ENCODE measurements at regions not wholly inside any gene's neighbourhood (a gene's known extent, or its start where the extent isn't known, plus 50 kb on each side); places are given as distances from the start of the nearest gene placed in this dataset.

DNA sequence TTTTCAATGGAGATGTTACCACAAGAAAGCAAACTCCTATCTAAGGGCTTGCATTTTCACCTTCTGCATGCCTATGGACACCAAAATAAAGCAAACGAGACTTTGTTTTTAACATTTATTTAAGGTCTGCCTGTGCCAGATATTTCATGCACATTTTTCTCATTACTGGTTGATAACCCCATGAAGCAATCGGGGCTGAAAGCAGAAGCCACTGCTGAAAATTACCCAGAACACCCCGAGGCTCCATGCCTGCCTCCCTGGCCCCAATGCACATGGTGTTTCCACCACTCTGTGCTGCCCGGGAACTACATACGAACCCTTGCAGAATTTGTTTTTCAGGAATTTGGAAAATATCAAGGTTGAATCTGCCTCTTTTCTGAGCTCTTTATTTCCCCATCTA, 240.1 kb downstream of the NR2F1-AS1 start:
- no peaks in the 10 kb centered on the region for H3K9me3 ChIP-seq (ENCODE audit: control insufficient read depth, low read length)
- H3K36me3 ChIP-seq (ENCODE audit: control insufficient read depth, insufficient read depth, low read length), result no peaks in the 10 kb centered on the region
- no peaks in the 10 kb centered on the region for H3K4me1 ChIP-seq (ENCODE audit: control insufficient read depth, insufficient read depth, low read length, poor library complexity, severe bottlenecking)
- H3K27ac ChIP-seq (ENCODE audit: low read depth, low read length, severe bottlenecking), result no peak overlapping the region
- no peak overlapping the region for H3K4me3 ChIP-seq (ENCODE audit: extremely low read depth, insufficient read depth, low read length, poor library complexity, severe bottlenecking)
- WGBS, 2 experiments (ENCODE audit: insufficient coverage in 2 of 2), result 96 to 100% methylated on average over 4 to 5 of the region's 5 CpGs

DNA sequence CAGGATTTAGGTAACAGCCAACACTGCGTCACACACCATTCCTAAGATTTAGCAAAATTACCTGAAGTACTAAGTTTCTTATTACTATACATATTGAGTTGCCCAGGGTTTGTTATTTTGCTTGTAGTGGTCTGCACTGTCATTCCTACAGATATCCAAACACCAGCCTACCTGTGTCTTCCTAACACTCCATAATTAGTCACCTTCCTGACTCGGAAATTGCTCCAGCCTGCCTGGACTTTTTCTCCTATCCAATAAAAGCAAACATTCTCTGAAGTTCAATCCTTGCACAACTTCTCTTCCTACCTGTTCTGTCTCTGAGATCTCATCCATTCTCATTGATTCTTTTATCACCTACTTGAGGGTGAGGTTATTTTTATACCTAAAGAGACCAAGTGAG, 243.9 kb downstream of the NR2F1-AS1 start:
- H3K27ac ChIP-seq (ENCODE audit: low read depth, low read length, severe bottlenecking), result no peak overlapping the region
- WGBS, 2 experiments (ENCODE audit: insufficient coverage in 2 of 2), result 50 to 100% methylated on average over 1 of the region's 2 CpGs
- H3K4me3 ChIP-seq (ENCODE audit: extremely low read depth, insufficient read depth, low read length, poor library complexity, severe bottlenecking), result no peak overlapping the region
- no peaks in the 10 kb centered on the region for H3K9me3 ChIP-seq (ENCODE audit: control insufficient read depth, low read length)
- H3K36me3 ChIP-seq (ENCODE audit: control insufficient read depth, insufficient read depth, low read length), result no peaks in the 10 kb centered on the region
- no peaks in the 10 kb centered on the region for H3K4me1 ChIP-seq (ENCODE audit: control insufficient read depth, insufficient read depth, low read length, poor library complexity, severe bottlenecking)

DNA sequence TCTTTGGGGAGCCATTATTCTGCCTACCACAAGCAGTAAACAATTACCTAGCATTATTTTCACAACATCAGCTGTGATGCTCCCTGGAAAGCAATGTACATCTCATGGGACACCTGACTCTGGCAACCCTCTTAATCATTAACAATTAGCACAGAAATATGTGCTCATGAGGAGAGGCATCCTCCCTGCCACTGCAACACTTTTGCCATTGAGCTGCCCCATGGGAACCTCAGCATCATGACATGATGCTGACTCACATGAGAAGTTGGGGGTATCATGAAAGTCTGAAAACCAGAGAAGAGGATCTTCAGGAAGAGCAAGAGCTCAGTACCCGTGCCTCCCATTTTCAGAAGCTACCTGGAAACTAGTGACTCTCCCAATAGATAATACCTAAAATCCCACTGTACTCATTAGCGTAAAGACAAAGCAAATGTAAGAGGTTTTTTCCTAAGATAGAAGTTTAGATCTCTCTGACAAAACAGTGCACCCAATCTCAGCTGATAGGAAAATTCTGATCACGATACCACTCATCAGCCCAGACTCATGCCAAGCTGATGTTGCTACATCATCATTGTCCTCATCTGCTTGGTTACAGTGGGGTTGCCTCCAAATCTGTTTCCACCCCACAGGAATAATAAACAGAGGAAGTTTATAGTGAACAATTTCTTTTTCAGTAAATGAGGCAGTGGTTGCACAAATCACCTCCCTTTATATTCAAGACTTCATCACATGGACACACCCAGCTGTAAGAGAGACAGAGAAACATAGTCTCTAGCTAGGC, 244.5 kb downstream of the NR2F1-AS1 start:
- no peaks in the 10 kb centered on the region for H3K36me3 ChIP-seq (ENCODE audit: control insufficient read depth, insufficient read depth, low read length)
- WGBS, 2 experiments (ENCODE audit: insufficient coverage in 2 of 2), result 90 to 100% methylated on average over 1 to 2 of the region's 3 CpGs
- H3K27ac ChIP-seq (ENCODE audit: low read depth, low read length, severe bottlenecking), result no peak overlapping the region
- no peak overlapping the region for H3K4me3 ChIP-seq (ENCODE audit: extremely low read depth, insufficient read depth, low read length, poor library complexity, severe bottlenecking)
- H3K4me1 ChIP-seq (ENCODE audit: control insufficient read depth, insufficient read depth, low read length, poor library complexity, severe bottlenecking), result no peaks in the 10 kb centered on the region
- no peaks in the 10 kb centered on the region for H3K9me3 ChIP-seq (ENCODE audit: control insufficient read depth, low read length)

DNA sequence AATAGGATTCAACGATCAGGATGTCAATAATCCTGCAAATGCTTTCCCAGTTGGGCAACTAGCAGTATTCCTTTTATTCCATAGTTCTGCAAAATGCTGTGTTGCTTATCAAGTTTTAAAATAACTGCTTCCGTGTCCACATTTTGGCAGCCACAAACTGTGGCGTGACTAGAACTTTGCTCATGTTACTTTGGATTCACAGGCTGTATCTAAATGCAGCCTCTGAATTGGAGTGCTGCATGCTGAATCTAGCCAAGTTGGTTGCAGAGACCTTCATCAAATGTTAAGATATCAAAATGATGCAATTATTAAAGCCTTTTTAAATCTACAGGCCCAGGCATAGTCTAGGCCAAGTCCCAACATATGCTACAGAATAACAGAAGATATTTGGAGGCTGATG, 249.2 kb downstream of the NR2F1-AS1 start:
- H3K9me3 ChIP-seq (ENCODE audit: control insufficient read depth, low read length), result no peaks in the 10 kb centered on the region
- 90 to 95% methylated on average over 2 to 3 of the region's 3 CpGs for WGBS, 2 experiments (ENCODE audit: insufficient coverage in 2 of 2)
- no peaks in the 10 kb centered on the region for H3K4me1 ChIP-seq (ENCODE audit: control insufficient read depth, insufficient read depth, low read length, poor library complexity, severe bottlenecking)
- H3K36me3 ChIP-seq (ENCODE audit: control insufficient read depth, insufficient read depth, low read length), result no peaks in the 10 kb centered on the region
- no peak overlapping the region for H3K4me3 ChIP-seq (ENCODE audit: extremely low read depth, insufficient read depth, low read length, poor library complexity, severe bottlenecking)
- H3K27ac ChIP-seq (ENCODE audit: low read depth, low read length, severe bottlenecking), result no peak overlapping the region

DNA sequence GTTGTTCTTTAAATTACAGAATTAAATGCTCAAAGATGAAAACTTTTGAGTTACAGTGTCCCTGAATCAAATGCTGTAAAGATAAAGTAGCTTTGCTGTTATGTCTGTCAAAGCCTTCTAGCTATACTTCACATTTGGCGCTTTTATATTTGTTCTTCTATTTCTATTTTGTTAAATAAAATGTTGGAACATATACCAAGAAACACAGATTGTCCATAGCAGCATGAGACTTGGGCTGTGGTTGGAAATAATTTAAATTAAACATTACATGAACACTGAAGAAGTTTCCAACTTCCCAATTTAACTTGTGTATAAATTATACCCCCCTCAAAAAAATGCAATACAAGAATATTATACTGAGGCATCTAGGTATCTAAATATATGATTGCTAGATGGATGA, 249.8 kb downstream of the NR2F1-AS1 start:
- Histone ChIP-seq H3K4me1 (ENCODE audit: control insufficient read depth, insufficient read depth, low read length, poor library complexity, severe bottlenecking) (no peaks in the 10 kb centered on the region), H3K36me3 (ENCODE audit: control insufficient read depth, insufficient read depth, low read length) (no peaks in the 10 kb centered on the region), H3K27ac (ENCODE audit: low read depth, low read length, severe bottlenecking) (no peak overlapping the region), H3K9me3 (ENCODE audit: control insufficient read depth, low read length) (no peaks in the 10 kb centered on the region), H3K4me3 (ENCODE audit: extremely low read depth, insufficient read depth, low read length, poor library complexity, severe bottlenecking) (no peak overlapping the region)
- no CpG with 5 or more reads among the region's 1 CpG for WGBS, 2 experiments (ENCODE audit: insufficient coverage in 2 of 2)

DNA sequence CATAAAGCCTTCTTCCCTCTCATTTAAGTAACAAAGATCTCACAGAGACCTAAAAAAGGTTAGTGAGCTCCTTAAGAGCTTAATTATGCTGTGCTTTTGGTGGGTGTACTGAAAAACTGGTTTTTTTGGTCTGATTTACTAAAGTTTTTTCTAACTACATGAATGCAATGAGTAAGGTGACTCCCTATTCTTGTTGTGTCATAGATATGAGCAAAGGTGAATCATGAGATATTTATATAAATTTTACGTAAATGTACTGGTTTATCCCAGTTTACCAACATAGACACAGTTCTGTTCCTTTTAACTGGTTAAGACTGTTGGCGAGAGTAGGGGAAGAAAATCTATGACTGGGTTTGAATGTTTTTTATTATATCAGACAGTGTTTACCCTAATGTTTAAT, 250.5 kb downstream of the NR2F1-AS1 start:
- Histone ChIP-seq H3K36me3 (ENCODE audit: control insufficient read depth, insufficient read depth, low read length) (no peaks in the 10 kb centered on the region), H3K27ac (ENCODE audit: low read depth, low read length, severe bottlenecking) (no peak overlapping the region), H3K9me3 (ENCODE audit: control insufficient read depth, low read length) (no peaks in the 10 kb centered on the region), H3K4me3 (ENCODE audit: extremely low read depth, insufficient read depth, low read length, poor library complexity, severe bottlenecking) (no peak overlapping the region), H3K4me1 (ENCODE audit: control insufficient read depth, insufficient read depth, low read length, poor library complexity, severe bottlenecking) (no peaks in the 10 kb centered on the region)
- no CpG with 5 or more reads among the region's 2 CpGs for WGBS, 2 experiments (ENCODE audit: insufficient coverage in 2 of 2)

DNA sequence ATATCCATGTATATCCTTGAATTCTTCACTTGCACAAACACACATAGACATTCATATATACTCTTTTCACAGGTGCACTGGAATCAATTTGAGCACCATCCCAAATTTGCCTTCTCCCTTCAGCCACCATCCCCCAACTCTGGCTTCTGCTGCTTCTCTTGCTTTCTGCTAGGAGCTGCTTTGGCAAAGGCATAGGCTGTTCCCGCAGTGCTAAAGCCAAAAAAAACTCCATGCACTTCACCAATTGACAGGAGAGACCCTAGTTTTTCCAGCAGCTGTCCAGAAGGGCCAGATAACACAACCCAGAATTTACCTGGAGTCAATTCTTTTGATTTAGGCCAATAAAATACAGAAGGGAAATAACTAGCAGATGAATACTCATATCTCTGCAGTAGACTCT, 251.3 kb downstream of the NR2F1-AS1 start:
- no peaks in the 10 kb centered on the region for H3K36me3 ChIP-seq (ENCODE audit: control insufficient read depth, insufficient read depth, low read length)
- H3K27ac ChIP-seq (ENCODE audit: low read depth, low read length, severe bottlenecking), result no peak overlapping the region
- H3K4me1 ChIP-seq (ENCODE audit: control insufficient read depth, insufficient read depth, low read length, poor library complexity, severe bottlenecking), result no peaks in the 10 kb centered on the region
- H3K4me3 ChIP-seq (ENCODE audit: extremely low read depth, insufficient read depth, low read length, poor library complexity, severe bottlenecking), result no peak overlapping the region
- WGBS, 2 experiments (ENCODE audit: insufficient coverage in 2 of 2), result 83 to 89% methylated on average over 1 of the region's 1 CpG
- H3K9me3 ChIP-seq (ENCODE audit: control insufficient read depth, low read length), result no peaks in the 10 kb centered on the region

DNA sequence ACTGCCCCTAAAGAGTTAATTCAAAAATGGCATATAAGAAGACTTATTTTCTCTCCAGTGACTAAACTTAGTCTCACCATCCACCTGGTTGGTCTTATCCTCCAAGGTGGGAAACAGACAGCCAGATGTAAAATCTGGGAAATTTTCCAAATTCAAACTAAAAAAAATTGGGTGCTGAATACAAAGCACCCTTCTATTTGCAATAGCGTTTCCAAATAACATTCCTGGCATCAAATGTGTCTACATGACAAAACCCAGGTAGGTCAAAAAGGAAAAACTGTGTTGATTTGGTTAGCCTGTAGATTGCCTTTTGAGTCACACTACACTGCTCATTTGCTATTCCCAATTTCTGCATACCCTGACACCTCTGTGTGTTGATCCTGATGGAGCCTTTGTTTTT, 252.2 kb downstream of the NR2F1-AS1 start:
- H3K4me1 ChIP-seq (ENCODE audit: control insufficient read depth, insufficient read depth, low read length, poor library complexity, severe bottlenecking), result no peaks in the 10 kb centered on the region
- no peak overlapping the region for H3K27ac ChIP-seq (ENCODE audit: low read depth, low read length, severe bottlenecking)
- no peaks in the 10 kb centered on the region for H3K9me3 ChIP-seq (ENCODE audit: control insufficient read depth, low read length)
- no peak overlapping the region for H3K4me3 ChIP-seq (ENCODE audit: extremely low read depth, insufficient read depth, low read length, poor library complexity, severe bottlenecking)
- H3K36me3 ChIP-seq (ENCODE audit: control insufficient read depth, insufficient read depth, low read length), result no peaks in the 10 kb centered on the region
- no CpG with 5 or more reads among the region's 1 CpG for WGBS, 2 experiments (ENCODE audit: insufficient coverage in 2 of 2)

DNA sequence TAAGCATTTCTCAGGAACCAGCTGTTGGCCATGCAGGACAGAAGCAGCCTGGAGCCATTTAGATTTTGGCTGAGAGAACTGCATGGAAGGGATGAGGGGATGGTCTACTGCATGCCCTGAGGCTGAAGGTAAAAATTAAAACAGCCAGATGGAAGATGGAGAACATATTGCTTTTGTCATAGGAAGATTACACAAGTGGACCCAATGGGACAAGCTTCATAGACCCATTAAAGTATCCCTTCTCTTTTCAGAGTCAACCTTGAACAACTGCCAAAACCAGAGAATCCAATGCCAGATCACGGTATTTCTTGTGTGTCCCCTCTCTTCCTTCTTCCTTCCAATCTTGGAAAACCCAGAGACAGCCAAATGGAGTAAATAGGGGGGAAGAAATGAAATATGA, 253.4 kb downstream of the NR2F1-AS1 start:
- no CpG with 5 or more reads among the region's 1 CpG for WGBS, 2 experiments (ENCODE audit: insufficient coverage in 2 of 2)
- Histone ChIP-seq H3K27ac (ENCODE audit: low read depth, low read length, severe bottlenecking) (no peak overlapping the region), H3K4me3 (ENCODE audit: extremely low read depth, insufficient read depth, low read length, poor library complexity, severe bottlenecking) (no peak overlapping the region), H3K36me3 (ENCODE audit: control insufficient read depth, insufficient read depth, low read length) (no peaks in the 10 kb centered on the region), H3K9me3 (ENCODE audit: control insufficient read depth, low read length) (no peaks in the 10 kb centered on the region), H3K4me1 (ENCODE audit: control insufficient read depth, insufficient read depth, low read length, poor library complexity, severe bottlenecking) (no peaks in the 10 kb centered on the region)

DNA sequence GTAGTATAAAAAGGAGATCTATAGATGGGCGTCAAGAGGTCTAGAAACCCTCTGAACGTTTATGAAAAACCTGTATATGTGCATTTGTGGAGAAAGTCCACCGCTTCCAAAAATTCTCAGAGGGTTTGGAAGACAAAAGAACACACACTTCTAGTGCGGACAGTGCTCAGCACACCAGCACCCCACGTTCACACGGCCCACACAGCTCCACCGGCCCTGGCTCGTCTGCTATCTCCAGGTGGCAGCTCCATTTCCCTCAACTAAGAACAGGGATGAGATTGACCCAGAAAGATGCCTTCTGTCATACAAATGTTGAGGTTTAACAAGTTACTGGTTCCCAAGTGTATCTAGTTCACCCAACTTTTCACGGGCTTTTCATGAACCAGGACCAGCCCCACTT, 255.1 kb downstream of the NR2F1-AS1 start:
- H3K4me1 ChIP-seq (ENCODE audit: control insufficient read depth, insufficient read depth, low read length, poor library complexity, severe bottlenecking), result no peaks in the 10 kb centered on the region
- no peak overlapping the region for H3K4me3 ChIP-seq (ENCODE audit: extremely low read depth, insufficient read depth, low read length, poor library complexity, severe bottlenecking)
- H3K9me3 ChIP-seq (ENCODE audit: control insufficient read depth, low read length), result no peaks in the 10 kb centered on the region
- no peak overlapping the region for H3K27ac ChIP-seq (ENCODE audit: low read depth, low read length, severe bottlenecking)
- 93 to 96% methylated on average over 6 to 9 of the region's 9 CpGs for WGBS, 2 experiments (ENCODE audit: insufficient coverage in 2 of 2)
- H3K36me3 ChIP-seq (ENCODE audit: control insufficient read depth, insufficient read depth, low read length), result no peaks in the 10 kb centered on the region

DNA sequence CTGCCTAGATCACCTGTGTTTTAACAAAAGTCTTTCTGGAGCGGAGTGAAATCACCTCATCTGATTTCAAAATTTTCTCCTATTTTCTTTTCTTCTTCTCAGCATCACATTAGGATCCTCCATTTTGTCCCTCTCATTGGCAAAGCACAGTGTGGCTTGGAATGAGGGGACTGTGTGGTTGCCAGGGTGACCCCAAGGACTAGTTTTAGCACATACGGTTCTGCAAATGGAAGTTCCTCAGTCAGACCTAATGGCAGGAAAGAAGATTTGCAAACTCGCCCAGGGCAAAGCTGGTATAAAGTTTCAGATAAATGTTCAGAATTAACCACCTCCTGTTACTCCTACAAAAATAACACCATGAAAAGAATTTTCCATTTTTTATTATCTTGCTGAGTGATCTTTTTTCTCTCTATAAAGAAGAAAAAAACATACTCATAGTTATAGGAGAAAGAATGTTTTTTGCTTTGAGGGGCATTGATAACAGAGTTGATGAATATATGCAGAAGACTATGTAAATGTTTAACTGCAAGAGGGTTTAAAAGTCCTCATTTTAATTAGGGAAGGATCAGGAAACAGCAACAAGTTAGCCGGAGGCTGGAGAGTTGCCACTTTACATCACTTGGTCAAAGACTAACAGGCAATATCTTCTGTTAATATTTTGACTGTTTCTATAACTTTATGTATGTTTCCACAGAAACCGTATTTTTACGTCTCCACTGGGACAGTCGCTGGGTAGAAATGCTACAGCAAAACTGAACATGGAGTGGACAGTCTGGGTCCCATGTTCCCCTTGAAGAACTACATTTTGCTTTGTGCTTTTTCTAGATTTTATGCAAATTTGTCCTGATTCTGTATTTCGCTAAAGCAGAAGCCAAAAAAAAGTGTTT, 257.8 kb downstream of the NR2F1-AS1 start:
- no peaks in the 10 kb centered on the region for H3K9me3 ChIP-seq (ENCODE audit: control insufficient read depth, low read length)
- WGBS, 2 experiments (ENCODE audit: insufficient coverage in 2 of 2), result 90 to 100% methylated on average over 2 to 5 of the region's 8 CpGs

More for the DNA sequence above, 257.8 kb downstream of the NR2F1-AS1 start:
- Histone ChIP-seq H3K36me3 (ENCODE audit: control insufficient read depth, insufficient read depth, low read length) (no peaks in the 10 kb centered on the region), H3K27ac (ENCODE audit: low read depth, low read length, severe bottlenecking) (no peak overlapping the region), H3K4me3 (ENCODE audit: extremely low read depth, insufficient read depth, low read length, poor library complexity, severe bottlenecking) (no peak overlapping the region), H3K4me1 (ENCODE audit: control insufficient read depth, insufficient read depth, low read length, poor library complexity, severe bottlenecking) (no peaks in the 10 kb centered on the region)
